ENCODE measurements at regions not wholly inside any gene's neighbourhood (a gene's known extent, or its start where the extent isn't known, plus 50 kb on each side); places are given as distances from the start of the nearest gene placed in this dataset.
"Not testable (repeated sequence)": the region's sequence is repeated elsewhere in the genome, so short reads cannot be mapped to it uniquely, and the experiment has no call there.

- H3K27me3 ChIP-seq (ENCODE audit: insufficient read depth, low read depth, severe bottlenecking), result peaks cover 97% of the 10 kb centered on the region
- TF ChIP-seq CTCF (IDR thresholded peaks at IDR 0.05; ENCODE audit: low read depth, low read length), result no peak
- no peaks in the 10 kb centered on the region for H3K36me3 ChIP-seq
- H3K27ac ChIP-seq, result no peak overlapping the region
- H3K4me3 ChIP-seq (ENCODE audit: low read depth, low read length), result no peak overlapping the region
- peaks cover 4% of the 10 kb centered on the region for H3K9me3 ChIP-seq (ENCODE audit: severe bottlenecking)
- no peak for DNase-seq
These were observed 91.2 kb upstream of the GPR50 start for GRCh38 chrX:151085207-151085606.

- no peak for TF ChIP-seq CTCF (IDR thresholded peaks at IDR 0.05; ENCODE audit: low read depth, low read length)
- Histone ChIP-seq H3K27ac (no peak overlapping the region), H3K4me3 (ENCODE audit: low read depth, low read length) (no peak overlapping the region), H3K9me3 (ENCODE audit: severe bottlenecking) (peaks cover 4% of the 10 kb centered on the region), H3K36me3 (no peaks in the 10 kb centered on the region), H3K27me3 (ENCODE audit: insufficient read depth, low read depth, severe bottlenecking) (peaks cover 90% of the 10 kb centered on the region)
- no peak for DNase-seq
These were observed 88.2 kb upstream of the GPR50 start for GRCh38 chrX:151088221-151088620.

GRCh38 chrX:151099001-151099400 lies 77.4 kb upstream of the GPR50 start:
- Histone ChIP-seq H3K27ac (no peak overlapping the region), H3K36me3 (no peaks in the 10 kb centered on the region), H3K4me3 (ENCODE audit: low read depth, low read length) (no peak overlapping the region), H3K27me3 (ENCODE audit: insufficient read depth, low read depth, severe bottlenecking) (peaks cover 94% of the 10 kb centered on the region), H3K9me3 (ENCODE audit: severe bottlenecking) (no peaks in the 10 kb centered on the region)
- TF ChIP-seq CTCF (IDR thresholded peaks at IDR 0.05; ENCODE audit: low read depth, low read length), result no peak
- no peak for DNase-seq

GRCh38 chrX:151100799-151101198 lies 75.6 kb upstream of the GPR50 start:
- no peak overlapping the region for H3K4me3 ChIP-seq (ENCODE audit: low read depth, low read length)
- no peak overlapping the region for H3K27ac ChIP-seq
- TF ChIP-seq CTCF (IDR thresholded peaks at IDR 0.05; ENCODE audit: low read depth, low read length), result no peak
- peaks cover 89% of the 10 kb centered on the region for H3K27me3 ChIP-seq (ENCODE audit: insufficient read depth, low read depth, severe bottlenecking)
- no peaks in the 10 kb centered on the region for H3K9me3 ChIP-seq (ENCODE audit: severe bottlenecking)
- H3K36me3 ChIP-seq, result no peaks in the 10 kb centered on the region
- no peak for DNase-seq

- not testable (repeated sequence) for DNase-seq; H3K4me3 ChIP-seq (ENCODE audit: low read depth, low read length); H3K9me3 ChIP-seq (ENCODE audit: severe bottlenecking)
These were observed 63.2 kb upstream of the GPR50 start for GRCh38 chrX:151113200-151113599.

More at GRCh38 chrX:151113200-151113599, 63.2 kb upstream of the GPR50 start:
- H3K27me3 ChIP-seq (ENCODE audit: insufficient read depth, low read depth, severe bottlenecking), result peaks cover 89% of the 10 kb centered on the region
- H3K36me3 ChIP-seq, H3K27ac ChIP-seq: not testable (repeated sequence)

Measured in WERI-Rb-1 (cell line).